Middle frontal gyrus (tissue), 1 donor: ENCODE measurements at regions not wholly inside any gene's neighbourhood (a gene's known extent, or its start where the extent isn't known, plus 50 kb on each side); places are given as distances from the start of the nearest gene placed in this dataset.

ENCODE experiments used
- DNase-seq: peaks from one replicate; pipeline ENCODE4 v3.0.0-alpha.2; 2015; ENCODE audit warnings: low spot score; ENCODE audit errors: extremely low spot score

GRCh38 chr1:239593527-239593926, 207.2 kb downstream of the CHRM3 start:
- no peak for DNase-seq

DNA sequence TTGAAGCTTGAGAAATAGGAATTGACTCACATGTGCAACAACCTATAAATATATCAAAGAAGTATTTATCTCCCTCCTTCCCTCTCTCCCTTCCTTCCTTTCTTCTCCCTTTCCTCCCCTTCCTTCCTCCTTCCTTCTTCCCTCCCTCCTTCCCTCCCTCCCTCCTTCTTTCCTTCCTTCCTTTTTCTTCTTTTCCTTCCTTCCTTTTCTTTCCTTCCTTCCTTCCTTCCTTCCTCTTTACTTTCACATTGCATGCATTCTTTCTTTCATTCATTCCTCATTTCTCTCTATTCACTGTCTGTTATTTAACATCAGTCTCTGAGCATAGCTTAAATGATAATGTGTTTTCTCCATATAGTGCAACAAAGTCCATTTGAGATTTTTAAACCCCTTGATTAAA, 214.2 kb downstream of the CHRM3 start:
- DNase-seq, result no peak

DNA sequence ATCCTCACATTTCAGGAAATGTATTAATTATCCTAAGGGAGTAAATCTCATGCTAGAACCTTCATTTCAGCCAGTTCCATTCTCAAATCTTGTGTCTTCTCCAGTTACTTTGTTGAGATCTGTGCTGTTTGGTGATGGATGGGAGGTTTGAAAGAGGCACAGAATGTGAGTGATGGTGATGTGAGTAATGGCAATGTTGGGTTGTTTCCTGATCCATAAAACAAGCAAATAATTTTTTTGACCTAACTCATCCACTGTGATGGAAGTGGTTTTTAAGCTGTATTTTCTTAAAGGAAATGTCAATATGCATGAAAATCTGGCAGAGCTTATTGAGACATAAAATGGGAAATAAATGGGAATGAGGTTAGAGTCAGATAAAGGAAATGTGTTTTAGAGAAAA, 214.7 kb downstream of the CHRM3 start:
- DNase-seq, result no peak

- no peak for DNase-seq
These were observed 217.2 kb downstream of the CHRM3 start for GRCh38 chr1:239603530-239603929.

GRCh38 chr1:239606850-239607400, 220.6 kb downstream of the CHRM3 start:
- DNase-seq, result no peak

DNA sequence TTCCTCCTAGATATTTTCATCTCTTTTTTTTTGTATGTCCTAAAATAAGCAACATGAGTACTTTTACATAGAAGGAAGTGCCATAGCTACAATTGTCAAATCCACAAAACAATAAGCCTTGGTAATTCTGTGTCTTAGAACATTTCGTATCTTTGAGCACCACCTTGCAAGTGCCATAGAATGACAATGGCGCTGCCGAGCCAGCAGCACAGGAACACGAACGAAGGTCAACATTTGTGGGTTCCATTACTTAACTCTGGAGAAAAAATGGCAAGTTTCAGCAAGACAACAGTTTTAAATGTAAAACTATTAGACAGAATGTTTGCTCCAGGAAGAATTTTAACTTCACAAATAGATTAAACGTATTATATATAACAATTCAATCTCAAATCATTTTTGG, 222.1 kb downstream of the CHRM3 start:
- DNase-seq, result no peak

GRCh38 chr1:239612379-239612778, 226.0 kb downstream of the CHRM3 start:
- DNase-seq, result no peak

- no peak for DNase-seq
These were observed 230.3 kb downstream of the CHRM3 start for GRCh38 chr1:239616673-239617072.

GRCh38 chr1:239617259-239617658, 230.9 kb downstream of the CHRM3 start:
- DNase-seq, result no peak

GRCh38 chr1:239617731-239618130, 231.4 kb downstream of the CHRM3 start:
- no peak for DNase-seq

GRCh38 chr1:239619190-239619589, 232.8 kb downstream of the CHRM3 start:
- no peak for DNase-seq

DNA sequence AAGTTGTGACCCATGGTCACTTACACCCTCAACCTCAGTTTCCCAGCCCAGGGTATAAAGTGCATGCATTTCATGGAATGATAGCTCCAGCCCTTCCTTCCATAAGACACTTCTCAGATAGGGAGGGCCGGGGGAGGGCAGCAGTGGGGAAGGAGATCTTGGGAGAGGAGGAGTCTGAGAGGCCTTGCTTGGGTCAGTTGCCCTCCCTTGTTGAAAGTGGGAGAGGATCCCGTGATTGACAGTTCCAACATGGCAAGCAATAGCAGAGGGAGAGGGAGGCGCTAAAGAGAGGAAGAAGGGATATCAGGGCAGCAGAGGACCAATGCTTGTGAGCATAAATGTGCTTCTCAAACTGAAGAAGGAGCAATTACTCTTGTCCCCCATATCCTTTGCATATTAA, 244.4 kb downstream of the CHRM3 start:
- no peak for DNase-seq

- no peak for DNase-seq
These were observed 247.1 kb downstream of the CHRM3 start for GRCh38 chr1:239633432-239633831.

- no peak for DNase-seq
These were observed 248.9 kb downstream of the CHRM3 start for GRCh38 chr1:239635276-239635675.

DNA sequence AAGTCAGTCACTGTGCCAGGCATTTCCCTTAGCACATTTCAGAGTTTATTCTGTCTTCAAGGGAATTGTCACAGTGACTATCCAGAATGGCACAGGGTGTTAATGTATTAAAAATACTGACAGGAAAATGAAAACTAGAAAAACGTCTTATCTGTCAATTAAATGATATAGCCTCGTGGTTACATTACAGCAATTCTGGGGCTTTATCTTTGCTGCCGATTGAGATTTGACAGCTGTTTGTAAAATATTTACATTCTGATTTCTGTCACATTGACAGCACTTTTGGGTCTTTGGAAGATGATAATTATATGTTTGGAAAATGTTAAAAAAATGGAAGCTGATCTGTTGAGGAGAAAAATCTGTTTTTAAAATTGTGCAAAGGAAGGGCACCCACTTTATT, 250.0 kb downstream of the CHRM3 start:
- no peak for DNase-seq

GRCh38 chr1:239644604-239645003, 258.2 kb downstream of the CHRM3 start:
- DNase-seq, result no peak

DNA sequence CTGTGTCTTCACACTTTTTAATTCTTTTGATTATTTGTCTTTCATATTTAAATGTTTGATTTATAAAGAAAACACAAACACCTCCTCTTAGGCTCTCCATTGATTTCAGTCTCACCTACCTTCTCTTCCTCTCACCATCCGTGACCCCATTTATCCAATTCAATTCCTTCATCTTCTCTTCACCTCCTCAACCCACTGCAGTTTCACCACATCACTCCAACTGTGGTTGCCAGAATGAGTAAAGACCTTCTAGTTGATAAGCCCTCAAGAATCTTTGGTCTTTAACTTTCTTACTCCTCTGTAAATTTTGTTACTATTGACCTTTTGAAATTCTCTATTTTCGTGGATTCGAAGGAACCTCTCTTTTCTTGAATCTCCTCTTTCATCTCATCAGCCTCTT, 260.7 kb downstream of the CHRM3 start:
- DNase-seq, result no peak

GRCh38 chr1:239647964-239648632, 261.7 kb downstream of the CHRM3 start:
- no peak for DNase-seq

DNA sequence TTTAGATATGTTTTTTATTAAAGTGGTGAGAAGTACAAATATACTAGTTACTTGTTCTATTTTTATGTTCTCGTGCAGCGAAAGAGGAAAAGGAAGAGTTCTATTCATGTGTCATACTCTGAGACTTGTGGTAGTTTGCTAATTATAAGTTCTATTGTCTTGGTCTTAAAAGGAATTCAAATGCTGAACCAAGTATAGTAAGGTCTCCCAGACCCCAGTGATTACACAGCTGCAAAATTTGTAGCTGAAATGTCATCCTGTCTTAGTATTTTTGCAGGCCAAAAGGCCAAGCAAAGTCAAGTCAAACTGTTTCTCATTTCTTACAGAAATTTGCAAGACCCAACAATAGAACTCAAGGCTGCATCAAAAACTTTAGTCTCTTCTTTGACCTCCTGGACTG, 268.7 kb downstream of the CHRM3 start:
- DNase-seq, result no peak

DNA sequence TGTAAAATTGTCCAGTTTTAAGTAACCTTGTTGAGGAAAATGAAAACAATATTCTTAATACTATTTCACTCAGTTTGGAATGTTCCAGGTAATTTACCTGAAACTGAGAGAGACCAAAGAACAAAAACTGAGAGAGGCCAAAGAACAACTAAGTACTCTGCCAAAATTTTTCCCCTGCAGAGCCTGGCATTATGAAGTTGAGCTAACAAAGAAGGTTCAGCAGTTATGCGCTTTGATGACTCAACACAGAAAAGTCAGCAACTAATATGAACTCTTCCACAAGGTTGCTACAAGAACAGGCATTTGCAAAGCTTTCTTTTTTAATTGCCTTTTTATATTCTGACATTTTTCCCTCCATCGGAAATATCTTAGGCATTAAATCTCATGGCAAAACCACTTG, 270.9 kb downstream of the CHRM3 start:
- DNase-seq, result no peak

- no peak for DNase-seq
These were observed 276.6 kb downstream of the CHRM3 start for GRCh38 chr1:239662950-239663349.

DNA sequence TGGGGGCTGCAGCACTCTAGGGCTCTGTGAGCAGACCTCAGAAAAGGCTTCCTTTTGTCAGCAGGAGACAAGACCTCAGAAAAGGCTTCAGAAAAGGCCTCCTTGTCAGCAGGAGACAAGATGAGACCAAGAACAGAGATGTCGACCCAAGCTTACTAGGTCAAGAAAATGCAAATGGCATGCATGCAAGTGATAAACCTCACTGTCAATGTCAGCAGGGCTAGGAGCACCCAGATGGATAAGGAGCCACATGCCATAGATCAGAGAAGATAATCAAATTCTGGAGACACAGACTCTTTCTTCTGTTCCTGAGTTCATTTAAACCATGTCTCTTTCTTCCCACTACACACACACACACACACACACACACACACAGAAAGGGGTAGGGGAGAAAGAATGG, 285.9 kb downstream of the CHRM3 start:
- DNase-seq, result no peak

DNA sequence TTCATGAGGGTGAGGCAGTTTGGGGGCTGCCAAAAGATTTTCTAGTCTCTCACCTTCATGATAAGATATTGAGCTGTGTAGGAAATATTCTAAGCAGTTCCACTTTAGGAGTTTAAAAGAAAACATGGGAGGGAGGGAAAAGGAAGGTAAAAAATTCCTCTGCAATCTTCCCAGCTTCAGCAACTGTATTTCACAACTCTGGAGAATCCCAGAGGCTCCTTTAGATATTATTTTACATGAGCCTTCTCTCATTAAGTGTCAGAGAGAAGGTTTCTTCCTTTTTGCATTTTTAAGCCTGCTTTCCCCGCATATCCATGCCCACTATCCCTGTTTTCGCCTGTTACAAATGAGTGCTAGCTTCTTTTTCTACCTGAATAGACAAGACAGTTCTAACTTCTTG, 289.4 kb downstream of the CHRM3 start:
- DNase-seq, result no peak
